ENCODE measurements at regions not wholly inside any gene's neighbourhood (a gene's known extent, or its start where the extent isn't known, plus 50 kb on each side); places are given as distances from the start of the nearest gene placed in this dataset.

- no peak for ATAC-seq
Measured at GRCh38 chr20:50258790-50259483, 68.3 kb downstream of the CEBPB start.

GRCh38 chr20:50259705-50260478, 69.3 kb downstream of the CEBPB start:
- ATAC-seq: no peak

- no peak for ATAC-seq
Measured at GRCh38 chr20:50260479-50261221, 70.0 kb downstream of the CEBPB start.

GRCh38 chr20:50261471-50262212, 71.0 kb downstream of the CEBPB start:
- no peak for ATAC-seq

- no peak for ATAC-seq
Measured at GRCh38 chr20:50263831-50264230, 73.2 kb downstream of the CEBPB start.

- ATAC-seq: no peak
Measured at GRCh38 chr20:50264534-50265145, 74.0 kb downstream of the CEBPB start.

GRCh38 chr20:50265245-50265946, 74.8 kb downstream of the CEBPB start:
- no peak for ATAC-seq

- no peak for ATAC-seq
Measured at GRCh38 chr20:50266293-50267040, 75.8 kb downstream of the CEBPB start.

GRCh38 chr20:50267041-50267865, 76.6 kb downstream of the CEBPB start:
- no peak for ATAC-seq

GRCh38 chr20:50267866-50268219, 77.2 kb downstream of the CEBPB start:
- ATAC-seq: no peak

- no peak for ATAC-seq
Measured at GRCh38 chr20:50269091-50270033, 78.7 kb downstream of the CEBPB start.

- ATAC-seq: no peak
Measured at GRCh38 chr20:50270034-50270395, 79.4 kb downstream of the CEBPB start.

GRCh38 chr20:50270569-50270968, 79.9 kb downstream of the CEBPB start:
- no peak for ATAC-seq

- no peak for ATAC-seq
Measured at GRCh38 chr20:50271176-50271575, 80.5 kb downstream of the CEBPB start.

GRCh38 chr20:50271612-50272011, 81.0 kb downstream of the CEBPB start:
- ATAC-seq: no peak

- no peak for ATAC-seq
Measured at GRCh38 chr20:50272030-50272723, 81.5 kb downstream of the CEBPB start.

GRCh38 chr20:50272724-50273446, 82.3 kb downstream of the CEBPB start:
- no peak for ATAC-seq

All from activated CD4-positive, CD25-positive, alpha-beta regulatory T cell treated with anti-CD3 and anti-CD28 coated beads, Interleukin-2, amount 50 U/mL, for 24 hours (primary cell).